ENCODE measurements at regions not wholly inside any gene's neighbourhood (a gene's known extent, or its start where the extent isn't known, plus 50 kb on each side); places are given as distances from the start of the nearest gene placed in this dataset.

DNA sequence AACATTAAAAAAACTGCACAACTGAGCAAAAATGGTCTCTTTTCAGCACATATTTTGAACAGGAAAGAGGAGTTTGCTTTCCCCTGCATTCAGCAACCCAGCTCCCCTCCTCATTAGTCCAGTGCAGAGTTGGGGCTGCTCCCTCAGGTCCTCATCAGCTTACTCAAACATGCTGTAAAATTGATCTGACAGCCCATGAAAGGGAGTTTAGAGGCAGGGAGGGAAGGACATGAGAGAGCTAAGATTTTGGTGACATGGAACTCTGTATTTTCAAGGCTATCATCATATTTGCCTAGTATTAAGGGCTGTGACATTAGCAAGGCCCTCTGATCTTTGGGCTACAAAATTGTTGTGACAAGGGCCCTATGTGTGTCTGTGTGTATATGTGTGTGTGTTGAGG, 205.6 kb upstream of the TAPT1 start:
- TF ChIP-seq TCF12 (IDR thresholded peaks at IDR 0.05) (no peak), ELF1 (IDR thresholded peaks at IDR 0.05) (no peak), FOSL2 (IDR thresholded peaks at IDR 0.05; ENCODE audit: borderline replicate concordance, low read depth) (no peak), YY1 (IDR thresholded peaks at IDR 0.05; ENCODE audit: low read depth) (no peak), MEF2A (IDR thresholded peaks at IDR 0.05; ENCODE audit: borderline replicate concordance, low read depth) (no peak), EP300 (IDR thresholded peaks at IDR 0.05; ENCODE audit: borderline replicate concordance in 1 of 2, low read depth in 1 of 2, low read length in 1 of 2) (no peak), NRF1 (IDR thresholded peaks at IDR 0.05; ENCODE audit: low read depth, low read length) (no peak), MXI1 (IDR thresholded peaks at IDR 0.05; ENCODE audit: low read depth, low read length) (no peak), TAF1 (IDR thresholded peaks at IDR 0.05; ENCODE audit: borderline replicate concordance, low read depth, low read length) (no peak), RXRA (IDR thresholded peaks at IDR 0.05; ENCODE audit: borderline replicate concordance, low read depth) (no peak)
- TF ChIP-seq, protein P1, sequence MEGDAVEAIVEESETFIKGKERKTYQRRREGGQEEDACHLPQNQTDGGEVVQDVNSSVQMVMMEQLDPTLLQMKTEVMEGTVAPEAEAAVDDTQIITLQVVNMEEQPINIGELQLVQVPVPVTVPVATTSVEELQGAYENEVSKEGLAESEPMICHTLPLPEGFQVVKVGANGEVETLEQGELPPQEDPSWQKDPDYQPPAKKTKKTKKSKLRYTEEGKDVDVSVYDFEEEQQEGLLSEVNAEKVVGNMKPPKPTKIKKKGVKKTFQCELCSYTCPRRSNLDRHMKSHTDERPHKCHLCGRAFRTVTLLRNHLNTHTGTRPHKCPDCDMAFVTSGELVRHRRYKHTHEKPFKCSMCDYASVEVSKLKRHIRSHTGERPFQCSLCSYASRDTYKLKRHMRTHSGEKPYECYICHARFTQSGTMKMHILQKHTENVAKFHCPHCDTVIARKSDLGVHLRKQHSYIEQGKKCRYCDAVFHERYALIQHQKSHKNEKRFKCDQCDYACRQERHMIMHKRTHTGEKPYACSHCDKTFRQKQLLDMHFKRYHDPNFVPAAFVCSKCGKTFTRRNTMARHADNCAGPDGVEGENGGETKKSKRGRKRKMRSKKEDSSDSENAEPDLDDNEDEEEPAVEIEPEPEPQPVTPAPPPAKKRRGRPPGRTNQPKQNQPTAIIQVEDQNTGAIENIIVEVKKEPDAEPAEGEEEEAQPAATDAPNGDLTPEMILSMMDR (IDR thresholded peaks at IDR 0.05) = no peak
- TF ChIP-seq, protein P2, sequence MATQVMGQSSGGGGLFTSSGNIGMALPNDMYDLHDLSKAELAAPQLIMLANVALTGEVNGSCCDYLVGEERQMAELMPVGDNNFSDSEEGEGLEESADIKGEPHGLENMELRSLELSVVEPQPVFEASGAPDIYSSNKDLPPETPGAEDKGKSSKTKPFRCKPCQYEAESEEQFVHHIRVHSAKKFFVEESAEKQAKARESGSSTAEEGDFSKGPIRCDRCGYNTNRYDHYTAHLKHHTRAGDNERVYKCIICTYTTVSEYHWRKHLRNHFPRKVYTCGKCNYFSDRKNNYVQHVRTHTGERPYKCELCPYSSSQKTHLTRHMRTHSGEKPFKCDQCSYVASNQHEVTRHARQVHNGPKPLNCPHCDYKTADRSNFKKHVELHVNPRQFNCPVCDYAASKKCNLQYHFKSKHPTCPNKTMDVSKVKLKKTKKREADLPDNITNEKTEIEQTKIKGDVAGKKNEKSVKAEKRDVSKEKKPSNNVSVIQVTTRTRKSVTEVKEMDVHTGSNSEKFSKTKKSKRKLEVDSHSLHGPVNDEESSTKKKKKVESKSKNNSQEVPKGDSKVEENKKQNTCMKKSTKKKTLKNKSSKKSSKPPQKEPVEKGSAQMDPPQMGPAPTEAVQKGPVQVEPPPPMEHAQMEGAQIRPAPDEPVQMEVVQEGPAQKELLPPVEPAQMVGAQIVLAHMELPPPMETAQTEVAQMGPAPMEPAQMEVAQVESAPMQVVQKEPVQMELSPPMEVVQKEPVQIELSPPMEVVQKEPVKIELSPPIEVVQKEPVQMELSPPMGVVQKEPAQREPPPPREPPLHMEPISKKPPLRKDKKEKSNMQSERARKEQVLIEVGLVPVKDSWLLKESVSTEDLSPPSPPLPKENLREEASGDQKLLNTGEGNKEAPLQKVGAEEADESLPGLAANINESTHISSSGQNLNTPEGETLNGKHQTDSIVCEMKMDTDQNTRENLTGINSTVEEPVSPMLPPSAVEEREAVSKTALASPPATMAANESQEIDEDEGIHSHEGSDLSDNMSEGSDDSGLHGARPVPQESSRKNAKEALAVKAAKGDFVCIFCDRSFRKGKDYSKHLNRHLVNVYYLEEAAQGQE (IDR thresholded peaks at IDR 0.05; ENCODE audit: low read depth, low read length) = no peak
- TF ChIP-seq, protein P3, sequence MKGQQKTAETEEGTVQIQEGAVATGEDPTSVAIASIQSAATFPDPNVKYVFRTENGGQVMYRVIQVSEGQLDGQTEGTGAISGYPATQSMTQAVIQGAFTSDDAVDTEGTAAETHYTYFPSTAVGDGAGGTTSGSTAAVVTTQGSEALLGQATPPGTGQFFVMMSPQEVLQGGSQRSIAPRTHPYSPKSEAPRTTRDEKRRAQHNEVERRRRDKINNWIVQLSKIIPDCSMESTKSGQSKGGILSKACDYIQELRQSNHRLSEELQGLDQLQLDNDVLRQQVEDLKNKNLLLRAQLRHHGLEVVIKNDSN (IDR thresholded peaks at IDR 0.05; ENCODE audit: borderline replicate concordance, low read depth) = no peak
- TF ChIP-seq, protein P4, sequence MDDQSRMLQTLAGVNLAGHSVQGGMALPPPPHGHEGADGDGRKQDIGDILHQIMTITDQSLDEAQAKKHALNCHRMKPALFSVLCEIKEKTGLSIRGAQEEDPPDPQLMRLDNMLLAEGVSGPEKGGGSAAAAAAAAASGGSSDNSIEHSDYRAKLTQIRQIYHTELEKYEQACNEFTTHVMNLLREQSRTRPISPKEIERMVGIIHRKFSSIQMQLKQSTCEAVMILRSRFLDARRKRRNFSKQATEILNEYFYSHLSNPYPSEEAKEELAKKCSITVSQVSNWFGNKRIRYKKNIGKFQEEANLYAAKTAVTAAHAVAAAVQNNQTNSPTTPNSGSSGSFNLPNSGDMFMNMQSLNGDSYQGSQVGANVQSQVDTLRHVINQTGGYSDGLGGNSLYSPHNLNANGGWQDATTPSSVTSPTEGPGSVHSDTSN (IDR thresholded peaks at IDR 0.05) = no peak
- TF ChIP-seq, protein P5, sequence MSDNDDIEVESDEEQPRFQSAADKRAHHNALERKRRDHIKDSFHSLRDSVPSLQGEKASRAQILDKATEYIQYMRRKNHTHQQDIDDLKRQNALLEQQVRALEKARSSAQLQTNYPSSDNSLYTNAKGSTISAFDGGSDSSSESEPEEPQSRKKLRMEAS (IDR thresholded peaks at IDR 0.05; ENCODE audit: low read depth) = no peak
- Histone ChIP-seq H3K4me3 (ENCODE audit: low read depth in 2 of 2, low read length in 1 of 2) (no peak overlapping the region), H4K20me1 (ENCODE audit: insufficient read depth) (no peaks in the 10 kb centered on the region), H3K79me2 (ENCODE audit: insufficient read depth) (no peaks in the 10 kb centered on the region), H3K36me3 (replicated peaks in 1 of 2; ENCODE audit: control insufficient read depth in 1 of 2, insufficient read depth in 2 of 2, low read length in 1 of 2) (no peaks in the 10 kb centered on the region), H3K27me3 (ENCODE audit: insufficient read depth) (no peaks in the 10 kb centered on the region), H3K4me2 (no peak overlapping the region), H3F3A (replicated peaks; ENCODE audit: insufficient read depth) (no peaks in the 10 kb centered on the region), H3K9me3 (no peaks in the 10 kb centered on the region), H3K27ac (ENCODE audit: low read depth in 2 of 2, low read length in 1 of 2) (no peak overlapping the region), H3K9me2 (no peaks in the 10 kb centered on the region), H3K9ac (no peak overlapping the region), H3K4me1 (ENCODE audit: control insufficient read depth in 1 of 2, insufficient read depth in 2 of 2, low read depth in 1 of 2, low read length in 1 of 2) (no peaks in the 10 kb centered on the region), H2AFZ (ENCODE audit: low read depth) (no peak overlapping the region)
- no peak for DNase-seq
- POLR2A ChIA-PET = no interaction called here
- CTCF ChIA-PET = interaction anchor here (1.0 to 1.3 kb wide), 2 partner anchors 12 to 14 kb away, joined by 3 to 4 read pairs; no protein-coding TSS in a partner anchor

All from SK-N-SH (cell line).